NB4 (cell line): ENCODE measurements at regions not wholly inside any gene's neighbourhood (a gene's known extent, or its start where the extent isn't known, plus 50 kb on each side); places are given as distances from the start of the nearest gene placed in this dataset.
"Not testable (repeated sequence)": the region's sequence is repeated elsewhere in the genome, so short reads cannot be mapped to it uniquely, and the experiment has no call there.

Experiments
- DNase-seq: peaks from one replicate; pipeline ENCODE4 v3.0.0; 2010; ENCODE audit warnings: low read depth
- H3K4me3 ChIP-seq: one replicate; pipeline ENCODE4 v1.5.1; 2011; ENCODE audit warnings: mild to moderate bottlenecking, low read depth, low read length, moderate library complexity
- MYC ChIP-seq: IDR thresholded peaks from 2 replicates; pipeline ENCODE4 v1.6.1; 2011; ENCODE audit warnings: low read depth, low read length
- POLR2A ChIP-seq: IDR thresholded peaks from 2 replicates; pipeline ENCODE4 v1.6.1; 2011; ENCODE audit warnings: mild to moderate bottlenecking; ENCODE audit not compliant: insufficient read length; ENCODE audit errors: extremely low read depth
- TF ChIP-seq, protein P1 (sequence below): IDR thresholded peaks from one replicate; pipeline ENCODE4 v1.5.1; 2012; ENCODE audit warnings: low read depth, low read length
- TF ChIP-seq, protein P2 (sequence below): IDR thresholded peaks from 2 replicates; pipeline ENCODE4 v1.6.1; 2011; ENCODE audit warnings: low read depth, low read length

DNA sequence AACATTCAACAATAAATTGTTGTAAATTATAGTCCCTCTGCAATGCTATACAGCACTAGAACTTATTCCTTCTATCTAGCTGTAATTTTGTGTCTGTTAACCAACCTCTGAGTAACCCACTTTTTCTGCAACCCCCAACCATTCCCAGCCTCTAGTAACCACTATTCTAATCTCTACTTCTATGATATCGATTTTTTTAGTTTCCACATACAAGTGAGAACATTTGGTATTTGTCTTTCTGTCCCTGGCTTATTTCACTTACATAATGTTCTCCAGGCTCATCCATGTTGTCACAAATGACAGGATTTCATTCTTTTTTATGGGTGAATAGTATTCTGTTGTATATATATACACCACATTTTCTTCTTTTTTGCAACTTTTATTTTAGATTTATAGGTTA, 147.6 kb downstream of the MAIP1 start:
- no peak for DNase-seq
- no peak overlapping the region for H3K4me3 ChIP-seq
- TF ChIP-seq, protein P1, sequence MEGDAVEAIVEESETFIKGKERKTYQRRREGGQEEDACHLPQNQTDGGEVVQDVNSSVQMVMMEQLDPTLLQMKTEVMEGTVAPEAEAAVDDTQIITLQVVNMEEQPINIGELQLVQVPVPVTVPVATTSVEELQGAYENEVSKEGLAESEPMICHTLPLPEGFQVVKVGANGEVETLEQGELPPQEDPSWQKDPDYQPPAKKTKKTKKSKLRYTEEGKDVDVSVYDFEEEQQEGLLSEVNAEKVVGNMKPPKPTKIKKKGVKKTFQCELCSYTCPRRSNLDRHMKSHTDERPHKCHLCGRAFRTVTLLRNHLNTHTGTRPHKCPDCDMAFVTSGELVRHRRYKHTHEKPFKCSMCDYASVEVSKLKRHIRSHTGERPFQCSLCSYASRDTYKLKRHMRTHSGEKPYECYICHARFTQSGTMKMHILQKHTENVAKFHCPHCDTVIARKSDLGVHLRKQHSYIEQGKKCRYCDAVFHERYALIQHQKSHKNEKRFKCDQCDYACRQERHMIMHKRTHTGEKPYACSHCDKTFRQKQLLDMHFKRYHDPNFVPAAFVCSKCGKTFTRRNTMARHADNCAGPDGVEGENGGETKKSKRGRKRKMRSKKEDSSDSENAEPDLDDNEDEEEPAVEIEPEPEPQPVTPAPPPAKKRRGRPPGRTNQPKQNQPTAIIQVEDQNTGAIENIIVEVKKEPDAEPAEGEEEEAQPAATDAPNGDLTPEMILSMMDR = no peak
- TF ChIP-seq, protein P2, sequence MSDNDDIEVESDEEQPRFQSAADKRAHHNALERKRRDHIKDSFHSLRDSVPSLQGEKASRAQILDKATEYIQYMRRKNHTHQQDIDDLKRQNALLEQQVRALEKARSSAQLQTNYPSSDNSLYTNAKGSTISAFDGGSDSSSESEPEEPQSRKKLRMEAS = no peak
- TF ChIP-seq POLR2A (no peak), MYC (no peak)

DNA sequence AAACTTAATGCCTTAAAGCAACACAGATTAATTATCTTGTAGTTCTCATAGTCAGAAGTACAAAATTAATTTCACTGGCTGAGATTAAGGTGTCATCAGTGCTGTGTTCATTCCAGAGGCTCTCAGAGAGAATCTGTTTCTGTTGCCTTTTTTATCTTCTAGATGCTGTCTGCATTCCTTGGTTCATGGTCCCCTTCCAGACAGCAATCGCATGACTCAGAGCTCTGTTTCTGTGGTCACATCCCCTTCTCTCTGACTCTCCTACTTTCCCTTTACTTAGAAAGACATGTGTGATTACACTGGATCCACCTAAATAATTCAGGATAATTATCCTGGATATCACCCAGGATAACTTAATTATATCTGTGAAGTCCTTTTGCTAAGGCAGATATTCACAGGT, 148.6 kb downstream of the MAIP1 start:
- DNase-seq = no peak
- H3K4me3 ChIP-seq = no peak overlapping the region
- TF ChIP-seq POLR2A (no peak), MYC (no peak)
- TF ChIP-seq, protein P1 = no peak
- TF ChIP-seq, protein P2 = no peak

DNA sequence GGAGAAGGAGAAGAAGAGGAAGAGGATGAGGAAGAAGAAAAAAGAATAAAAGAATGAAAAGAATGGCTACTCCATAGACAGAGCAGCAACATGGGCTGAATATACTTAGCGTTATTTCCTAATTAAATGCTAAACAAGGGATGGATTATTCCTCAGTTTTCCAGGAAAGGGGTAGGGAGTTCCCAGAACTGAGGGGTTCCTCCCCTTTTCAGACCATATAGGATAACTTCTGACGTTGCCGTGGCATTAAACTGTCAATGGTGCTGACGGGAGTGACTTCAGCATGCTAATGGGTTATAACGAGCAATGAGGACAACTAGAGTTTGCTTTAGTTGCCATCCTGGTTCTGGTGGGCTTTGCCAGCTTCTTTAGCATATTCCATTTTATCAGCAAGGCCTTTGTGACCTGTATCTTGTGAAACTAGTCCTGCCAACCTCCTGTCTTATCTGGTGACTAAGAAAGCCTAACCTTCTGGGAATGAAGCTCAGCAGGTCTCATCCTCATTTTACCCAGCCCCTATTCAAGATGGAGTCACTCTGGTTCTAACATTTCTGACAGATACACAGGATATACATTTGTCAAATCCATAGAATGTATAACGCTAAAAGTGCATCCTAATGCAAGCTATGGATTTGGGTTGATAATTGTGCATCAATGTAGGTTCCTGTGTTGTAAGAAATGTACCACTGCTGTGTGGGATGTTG, 152.3 kb downstream of the MAIP1 start:
- no peak overlapping the region for H3K4me3 ChIP-seq
- DNase-seq = no peak
- TF ChIP-seq POLR2A (no peak), MYC (no peak)
- TF ChIP-seq, protein P2 = no peak
- TF ChIP-seq, protein P1 = no peak

DNA sequence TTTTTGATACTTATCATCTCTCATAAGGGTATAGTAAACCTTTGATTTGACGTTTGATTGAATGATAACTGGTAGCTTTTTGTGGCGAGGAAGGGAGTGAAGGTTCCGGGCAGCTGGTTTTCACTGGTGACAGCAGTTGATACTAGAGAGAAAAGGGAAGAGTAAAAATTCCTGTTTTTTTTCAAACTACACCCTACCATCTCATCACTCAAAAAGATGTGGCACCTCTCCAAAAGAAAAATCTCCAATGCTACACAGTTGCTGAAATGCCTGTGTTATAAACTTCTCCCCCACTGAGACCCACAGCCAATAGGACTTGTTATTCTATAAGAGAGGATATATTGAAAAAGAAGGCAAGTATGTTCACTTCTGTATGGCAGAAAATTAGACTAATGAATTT, 154.0 kb downstream of the MAIP1 start:
- TF ChIP-seq MYC (no peak), POLR2A (no peak)
- TF ChIP-seq, protein P1 = no peak
- TF ChIP-seq, protein P2 = no peak
- DNase-seq = no peak
- H3K4me3 ChIP-seq = no peak overlapping the region

DNA sequence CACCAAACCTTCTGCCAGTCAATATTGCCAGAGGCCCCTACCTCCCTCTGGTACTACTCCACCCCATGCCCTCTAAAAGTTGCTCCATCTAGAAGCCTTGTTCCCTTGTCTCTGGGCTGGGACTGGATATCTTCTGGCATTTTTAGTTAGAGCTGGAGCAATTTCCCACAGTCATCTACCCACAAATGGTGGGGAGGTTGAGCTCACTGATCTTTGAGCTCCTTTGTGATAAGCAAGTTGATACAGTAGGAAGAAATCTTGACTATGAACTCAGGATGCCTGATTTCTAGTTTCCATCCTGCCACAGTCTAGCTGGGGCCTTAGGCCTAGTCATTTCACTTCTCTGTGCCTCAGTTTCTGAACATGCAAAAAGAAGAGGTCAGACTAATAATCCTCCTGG, 155.0 kb downstream of the MAIP1 start:
- DNase-seq = no peak
- TF ChIP-seq, protein P2 = no peak
- TF ChIP-seq MYC (no peak), POLR2A (no peak)
- TF ChIP-seq, protein P1 = no peak
- no peak overlapping the region for H3K4me3 ChIP-seq

DNA sequence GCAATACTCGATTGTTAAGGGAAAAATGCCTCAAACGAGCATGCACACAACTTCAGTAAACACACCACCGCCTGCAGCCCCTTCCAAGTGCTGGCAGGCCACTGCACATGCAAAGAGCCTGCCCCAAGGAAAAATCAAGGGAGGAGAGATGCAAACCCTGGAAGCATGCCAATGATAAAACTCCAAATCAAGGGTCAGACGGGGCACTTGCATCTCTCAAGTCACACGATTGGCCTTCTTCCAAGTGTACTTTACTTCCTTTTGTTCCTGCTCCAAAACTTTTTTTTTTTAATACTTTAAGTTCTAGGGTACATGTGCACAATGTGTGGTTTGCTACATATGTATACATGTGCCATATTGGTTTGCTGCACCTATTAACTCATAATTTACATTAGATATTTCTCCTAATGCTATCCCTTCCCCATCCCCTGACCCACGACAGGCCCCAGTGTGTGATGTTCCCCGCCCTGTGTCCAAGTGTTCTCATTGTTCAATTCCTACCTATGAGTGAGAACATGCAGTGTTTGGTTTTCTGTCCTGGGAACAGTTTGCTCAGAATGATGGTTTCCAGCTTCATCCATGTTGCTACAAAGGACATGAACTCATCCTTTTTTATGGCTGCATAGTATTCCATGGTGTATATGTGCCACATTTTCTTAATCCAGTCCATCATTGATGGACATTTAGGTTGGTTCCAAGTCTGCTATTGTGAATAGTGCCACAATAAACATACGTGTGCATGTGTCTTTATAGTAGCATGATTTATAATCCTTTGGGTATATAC, 157.8 kb downstream of the MAIP1 start:
- DNase-seq, H3K4me3 ChIP-seq: not testable (repeated sequence)
